ENCODE measurements at regions not wholly inside any gene's neighbourhood (a gene's known extent, or its start where the extent isn't known, plus 50 kb on each side); places are given as distances from the start of the nearest gene placed in this dataset.

- no peak for DNase-seq
Measured at GRCh38 chr20:61042506-61043385, 209.3 kb upstream of the CDH4 start.

GRCh38 chr20:61043681-61044080, 208.4 kb upstream of the CDH4 start:
- DNase-seq, result no peak

GRCh38 chr20:61044499-61044898, 207.6 kb upstream of the CDH4 start:
- DNase-seq, result no peak

- no peak for DNase-seq
Measured at GRCh38 chr20:61045091-61045490, 207.0 kb upstream of the CDH4 start.

- DNase-seq, result no peak
Measured at GRCh38 chr20:61045876-61046585, 206.0 kb upstream of the CDH4 start.

GRCh38 chr20:61046721-61047351, 205.2 kb upstream of the CDH4 start:
- no peak for DNase-seq

GRCh38 chr20:61047515-61047914, 204.5 kb upstream of the CDH4 start:
- no peak for DNase-seq

GRCh38 chr20:61048302-61048701, 203.8 kb upstream of the CDH4 start:
- DNase-seq, result no peak

GRCh38 chr20:61049684-61050083, 202.4 kb upstream of the CDH4 start:
- DNase-seq, result no peak

- DNase-seq, result no peak
Measured at GRCh38 chr20:61050336-61050890, 201.6 kb upstream of the CDH4 start.

GRCh38 chr20:61052195-61052750, 199.8 kb upstream of the CDH4 start:
- no peak for DNase-seq

- DNase-seq, result no peak
Measured at GRCh38 chr20:61052776-61053442, 199.2 kb upstream of the CDH4 start.

GRCh38 chr20:61053487-61053886, 198.6 kb upstream of the CDH4 start:
- DNase-seq, result no peak

GRCh38 chr20:61053889-61054288, 198.2 kb upstream of the CDH4 start:
- DNase-seq, result no peak

- DNase-seq, result no peak
Measured at GRCh38 chr20:61054411-61054810, 197.7 kb upstream of the CDH4 start.

- DNase-seq, result no peak
Measured at GRCh38 chr20:61055180-61056010, 196.7 kb upstream of the CDH4 start.

GRCh38 chr20:61056116-61056515, 195.9 kb upstream of the CDH4 start:
- DNase-seq, result no peak

GRCh38 chr20:61056627-61057442, 195.2 kb upstream of the CDH4 start:
- no peak for DNase-seq

GRCh38 chr20:61057443-61058121, 194.5 kb upstream of the CDH4 start:
- no peak for DNase-seq

- DNase-seq, result no peak
Measured at GRCh38 chr20:61061981-61062380, 190.1 kb upstream of the CDH4 start.

All from CD4-positive, alpha-beta T cell treated with Interleukin-17A for 4 hours (primary cell).